GM12892 (cell line): ENCODE measurements at regions not wholly inside any gene's neighbourhood (a gene's known extent, or its start where the extent isn't known, plus 50 kb on each side); places are given as distances from the start of the nearest gene placed in this dataset.

ENCODE experiments used
- POLR2A ChIP-seq: IDR thresholded peaks from 2 replicates; pipeline ENCODE4 v1.6.1; 2011; ENCODE audit warnings: low read depth, low read length, control low read depth
- POLR2AphosphoS5 ChIP-seq: IDR thresholded peaks from 2 replicates; pipeline ENCODE4 v1.6.1; 2011; ENCODE audit warnings: low read depth, low read length, control low read depth
- TAF1 ChIP-seq: IDR thresholded peaks from 2 replicates; pipeline ENCODE4 v1.6.1; 2011; ENCODE audit warnings: low read depth, mild to moderate bottlenecking, control low read depth, low read length, borderline replicate concordance

DNA sequence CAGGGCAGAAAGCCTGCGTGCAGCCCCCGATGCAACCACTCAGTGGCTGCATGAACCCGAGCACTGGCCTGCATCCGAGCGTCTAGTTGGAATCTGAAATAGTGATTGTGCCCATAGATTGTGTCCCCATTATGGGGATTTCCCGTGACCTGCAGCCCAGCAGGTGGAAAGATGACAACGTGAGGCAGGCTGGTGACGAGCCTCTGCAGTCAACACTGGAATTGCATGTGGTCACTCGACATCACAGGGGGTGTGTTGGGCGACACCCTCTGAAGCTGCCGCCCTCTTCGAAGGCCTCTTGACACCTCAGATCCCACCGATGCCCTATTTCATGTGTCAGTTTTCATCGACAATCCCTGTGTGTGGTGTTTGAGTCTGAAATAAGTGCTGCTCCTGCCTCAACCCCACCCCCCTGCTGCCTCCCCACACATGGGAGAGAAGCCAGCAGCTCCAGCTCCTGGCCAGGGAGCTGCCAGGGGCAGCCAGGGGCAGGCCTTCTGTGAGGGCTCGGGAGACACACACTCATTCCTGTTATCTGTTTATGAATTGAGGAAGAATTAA, 172.0 kb upstream of the B3GAT1 start:
- TF ChIP-seq TAF1 (no peak), POLR2AphosphoS5 (no peak), POLR2A (no peak)
